HTR-8/SVneo (cell line): ENCODE measurements at regions not wholly inside any gene's neighbourhood (a gene's known extent, or its start where the extent isn't known, plus 50 kb on each side); places are given as distances from the start of the nearest gene placed in this dataset.
A peak's percentile ranks its signal among the peaks of the same experiment; 100 is the strongest.

Source experiments
- DNase-seq: peaks from one replicate; pipeline ENCODE4 v3.0.0; 2011; ENCODE audit warnings: low spot score, mixed read lengths; ENCODE audit not compliant: insufficient read length
- FAIRE-seq: peaks from 2 replicates; lab custom pipeline; 2011; peaks lifted over from hg19 to GRCh38; lab: Jason Lieb, UNC

GRCh38 chr16:31700530-31701388, 172.8 kb upstream of the ZNF267 start:
- DNase-seq: no peak
- peak; percentile 60 for FAIRE-seq

GRCh38 chr16:31701734-31702133, 171.9 kb upstream of the ZNF267 start:
- no peak for DNase-seq
- no peak for FAIRE-seq

DNA sequence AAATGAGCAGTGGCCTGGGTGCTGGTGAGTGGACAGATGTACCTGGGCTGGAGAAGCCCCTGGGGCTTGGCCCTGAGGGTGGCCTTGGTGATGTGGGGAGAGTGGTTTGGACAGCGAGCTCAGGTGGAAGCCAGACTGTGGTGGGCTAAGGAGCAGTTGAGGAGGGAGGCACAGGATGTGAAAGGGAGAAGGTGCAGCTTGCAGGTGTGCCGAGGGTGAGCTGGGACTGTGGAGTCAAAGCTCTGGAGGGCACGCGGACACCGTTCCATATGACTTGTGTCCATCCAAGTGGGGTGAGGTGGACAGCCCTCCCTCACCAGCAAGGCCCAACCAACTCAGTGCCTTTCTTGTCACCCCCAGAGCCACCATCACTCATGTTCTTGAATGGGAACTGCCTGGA, 170.8 kb upstream of the ZNF267 start:
- no peak for FAIRE-seq
- no peak for DNase-seq

DNA sequence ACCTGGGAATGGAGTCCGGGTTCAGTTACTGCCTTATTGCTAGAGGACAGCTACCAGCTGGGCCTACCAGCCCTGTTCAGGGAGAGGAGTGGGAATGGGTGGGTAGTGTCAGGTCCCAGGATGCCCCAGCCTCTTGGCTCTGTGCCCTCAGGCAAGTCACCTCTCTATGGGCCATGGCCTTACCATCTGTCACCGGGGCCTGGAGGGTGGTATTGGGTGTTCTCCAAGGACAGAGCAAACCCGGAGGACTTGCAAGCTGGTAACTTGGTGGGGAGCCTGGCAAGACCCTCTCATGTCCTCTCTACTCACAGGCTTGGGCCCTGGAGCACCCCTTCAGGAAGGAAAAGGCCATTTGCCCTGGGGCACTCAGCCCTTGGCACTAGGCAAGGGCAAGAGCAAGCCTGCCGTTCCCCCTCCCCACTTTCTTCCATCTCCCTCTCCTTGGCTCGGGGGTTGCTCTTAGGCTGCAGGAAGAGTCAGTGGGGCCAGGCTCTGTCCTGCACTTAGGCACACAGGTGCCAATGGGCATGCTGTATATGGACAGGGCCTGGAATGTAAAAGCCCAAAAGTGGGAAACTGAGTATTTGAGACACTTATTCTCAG, 170.0 kb upstream of the ZNF267 start:
- no peak for DNase-seq
- no peak for FAIRE-seq

DNA sequence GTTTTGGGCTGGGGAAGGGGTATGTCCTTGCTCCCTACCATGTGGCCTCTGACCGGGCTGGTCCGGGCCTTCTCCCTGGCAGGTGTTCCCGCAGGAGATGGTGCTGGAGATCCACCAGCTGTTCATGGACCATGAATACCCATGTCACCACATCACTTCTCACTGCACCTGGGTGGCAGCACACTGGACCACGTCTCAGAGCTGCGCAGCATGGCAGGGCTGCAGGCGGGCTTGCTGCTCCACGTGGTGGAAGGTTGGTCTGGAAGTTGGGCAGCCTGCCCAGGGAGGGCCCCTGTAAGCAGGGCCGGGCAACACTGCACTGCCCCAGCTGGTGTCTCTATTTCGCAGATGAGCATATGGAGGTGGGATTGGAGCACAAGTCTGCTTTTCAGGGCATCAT, 169.5 kb upstream of the ZNF267 start:
- DNase-seq (no peak), FAIRE-seq (no peak)

- FAIRE-seq: no peak
- DNase-seq: no peak
These were observed 168.2 kb upstream of the ZNF267 start for GRCh38 chr16:31705371-31705770.

DNA sequence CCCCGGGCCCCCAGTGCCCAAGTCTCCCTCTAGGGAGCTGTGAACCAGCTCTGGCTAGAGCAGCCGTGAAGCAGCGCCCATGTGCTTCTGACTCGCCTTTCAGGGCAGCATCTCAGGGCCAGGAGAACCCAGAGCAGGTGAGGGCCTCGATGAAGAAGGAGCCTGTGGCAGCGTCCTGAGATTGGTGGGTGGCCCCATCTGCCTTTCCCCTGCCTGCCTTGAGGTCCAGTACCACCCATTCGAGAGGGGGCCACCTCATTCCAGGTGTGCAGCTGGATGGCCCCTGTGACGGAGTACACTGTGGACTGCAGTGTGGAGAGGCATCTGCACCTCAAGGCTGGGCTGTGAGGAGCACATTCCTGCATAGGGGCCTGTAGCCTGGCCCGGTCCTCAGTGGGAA, 167.3 kb upstream of the ZNF267 start:
- no peak for FAIRE-seq
- no peak for DNase-seq

GRCh38 chr16:31706925-31707324, 166.7 kb upstream of the ZNF267 start:
- no peak for FAIRE-seq
- no peak for DNase-seq

DNA sequence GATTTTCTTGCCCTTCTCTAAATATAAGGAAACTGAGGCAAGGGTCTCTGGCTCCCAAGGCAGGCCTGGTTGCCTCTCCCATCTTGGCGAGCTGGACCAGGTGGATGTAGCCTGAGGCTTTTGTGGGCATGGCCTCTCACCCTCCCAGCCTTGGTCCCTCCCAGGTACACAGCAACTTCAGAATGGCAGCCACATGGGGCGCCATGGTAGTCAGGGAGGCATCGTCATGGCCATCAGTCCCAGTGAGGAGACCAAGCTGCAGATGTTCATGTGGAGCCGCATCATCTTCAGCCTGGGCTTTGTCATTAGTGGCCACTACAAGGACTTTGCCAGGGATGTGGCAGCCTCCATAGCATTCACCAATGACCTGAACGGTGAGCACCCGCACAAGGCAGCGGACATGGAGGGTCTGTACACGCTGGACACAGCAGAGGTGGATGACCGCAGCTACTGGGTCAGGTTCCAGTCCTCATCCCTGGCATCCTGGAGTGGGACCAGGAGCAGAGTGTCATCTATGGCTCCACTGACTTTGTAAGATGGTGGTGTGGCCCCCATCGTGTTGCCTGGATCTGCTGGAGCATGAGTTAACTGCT, 165.8 kb upstream of the ZNF267 start:
- no peak for DNase-seq
- no peak for FAIRE-seq

GRCh38 chr16:31708348-31708747, 165.3 kb upstream of the ZNF267 start:
- FAIRE-seq (no peak), DNase-seq (no peak)

GRCh38 chr16:31709181-31709580, 164.4 kb upstream of the ZNF267 start:
- FAIRE-seq (no peak), DNase-seq (no peak)

GRCh38 chr16:31710134-31710533, 163.5 kb upstream of the ZNF267 start:
- no peak for DNase-seq
- no peak for FAIRE-seq

GRCh38 chr16:31710880-31711279, 162.7 kb upstream of the ZNF267 start:
- DNase-seq: no peak
- FAIRE-seq: no peak

- FAIRE-seq (no peak), DNase-seq (no peak)
These were observed 162.2 kb upstream of the ZNF267 start for GRCh38 chr16:31711344-31711845.

DNA sequence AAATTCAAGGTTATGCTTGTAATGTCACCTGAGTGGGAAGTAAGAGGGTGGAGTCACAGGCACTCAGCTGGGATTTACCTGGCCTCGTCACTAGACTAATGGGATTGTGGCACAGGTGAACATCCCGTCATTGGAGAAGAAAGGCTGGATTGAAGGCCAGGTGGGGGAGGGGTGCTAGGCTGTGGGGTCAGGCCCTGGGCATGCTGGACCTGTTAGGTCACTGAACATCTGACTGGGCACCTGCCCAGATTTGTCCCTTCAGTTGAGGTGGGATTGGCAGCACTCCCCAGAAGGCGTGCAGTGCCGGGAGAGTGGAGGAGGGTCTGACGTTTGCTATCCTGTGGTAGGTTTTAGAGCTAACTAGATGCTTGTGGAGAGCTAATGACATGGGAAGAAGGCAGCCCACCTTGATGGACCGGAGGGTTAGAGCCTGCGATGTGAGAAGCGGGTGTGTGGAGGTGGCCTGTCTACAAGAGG, 161.5 kb upstream of the ZNF267 start:
- DNase-seq (no peak), FAIRE-seq (no peak)

DNA sequence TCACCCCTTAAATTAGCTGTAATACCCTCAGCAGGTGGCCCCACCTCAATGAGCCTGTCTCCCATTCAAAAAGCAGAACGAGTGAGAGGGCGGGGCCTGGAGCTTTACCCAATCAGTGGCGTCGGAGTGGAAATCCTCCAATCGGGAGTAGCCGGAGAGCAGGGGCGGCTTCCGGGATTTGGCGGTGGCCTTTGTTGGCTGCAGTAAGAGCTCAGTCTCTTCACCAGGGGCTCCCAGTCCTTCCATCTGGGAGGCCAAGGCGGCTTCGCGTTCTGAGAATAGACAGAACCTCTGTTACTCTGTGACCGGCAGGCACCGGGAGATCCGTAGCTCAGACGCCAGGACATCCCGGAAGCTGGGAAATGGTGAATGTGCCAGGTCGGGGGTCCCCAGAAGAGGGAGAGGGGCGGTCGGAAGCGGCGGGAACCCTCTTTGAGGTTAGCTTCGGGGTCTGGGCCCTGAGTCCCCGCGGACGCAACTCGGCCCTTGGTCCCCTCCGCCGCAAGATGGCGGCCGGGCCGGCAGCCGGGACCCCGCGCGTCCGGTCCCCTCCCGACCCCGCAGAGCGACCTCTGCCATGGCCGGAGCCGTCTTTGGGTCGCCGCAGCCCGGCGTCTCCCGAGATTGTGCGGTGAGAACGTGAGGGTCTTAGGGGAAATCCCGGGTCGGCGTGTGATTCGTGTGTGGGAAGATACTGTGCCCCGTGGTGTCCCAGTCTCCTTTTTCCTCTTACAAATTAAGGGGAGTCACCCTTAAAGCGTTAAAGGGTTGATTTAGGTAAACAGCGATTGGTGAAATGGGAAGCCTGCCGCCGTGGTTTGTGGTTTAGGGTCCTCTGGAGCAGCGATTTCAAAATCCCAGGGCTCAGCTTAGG, 160.3 kb upstream of the ZNF267 start:
- peak; percentile 92 for DNase-seq
- FAIRE-seq: peak; percentile 28

DNA sequence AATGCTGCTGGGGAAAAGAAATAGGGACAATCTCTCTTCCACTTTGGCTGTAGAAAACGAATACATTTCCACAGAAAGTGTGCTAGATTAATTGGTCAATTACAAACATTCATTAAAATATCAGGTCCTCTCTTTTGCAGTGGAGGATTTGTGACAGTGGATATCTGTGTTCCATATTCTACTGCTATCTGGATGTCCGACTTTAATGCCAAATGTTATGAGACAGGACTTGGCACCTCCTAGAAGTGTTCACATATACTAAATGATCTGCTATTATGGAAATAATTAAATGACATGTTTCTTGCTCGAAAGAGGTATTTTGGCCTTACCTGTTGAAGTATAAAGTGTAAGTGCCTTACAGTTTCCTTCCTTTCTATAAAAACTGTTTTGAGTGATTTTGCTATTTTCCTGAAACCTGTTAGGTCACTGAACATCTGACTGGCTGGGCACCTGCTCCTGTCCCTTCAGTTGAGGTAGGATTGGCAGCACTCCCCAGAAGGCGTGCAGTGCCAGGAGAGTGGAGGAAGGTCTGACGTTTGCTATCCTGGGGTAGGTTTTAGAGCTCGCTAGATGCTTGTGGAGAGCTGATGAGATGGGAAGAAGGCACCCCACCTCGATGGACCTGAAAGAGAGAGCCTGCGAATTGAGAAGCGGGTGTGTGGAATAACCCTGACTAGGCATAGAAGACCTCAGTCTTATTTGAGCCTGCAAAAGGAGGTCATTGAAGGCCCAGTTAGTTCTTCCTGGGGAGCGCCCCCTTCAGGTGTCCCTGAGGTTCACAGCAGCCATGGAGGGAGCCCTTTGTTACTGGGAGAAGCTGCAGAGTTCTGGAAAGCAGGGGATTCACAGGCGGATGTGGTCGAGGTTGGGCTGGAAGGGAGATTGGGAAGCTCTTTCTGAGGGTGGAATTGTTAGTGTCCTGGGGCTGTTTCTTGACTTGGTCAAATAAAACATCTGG, 159.4 kb upstream of the ZNF267 start:
- FAIRE-seq: no peak
- no peak for DNase-seq

DNA sequence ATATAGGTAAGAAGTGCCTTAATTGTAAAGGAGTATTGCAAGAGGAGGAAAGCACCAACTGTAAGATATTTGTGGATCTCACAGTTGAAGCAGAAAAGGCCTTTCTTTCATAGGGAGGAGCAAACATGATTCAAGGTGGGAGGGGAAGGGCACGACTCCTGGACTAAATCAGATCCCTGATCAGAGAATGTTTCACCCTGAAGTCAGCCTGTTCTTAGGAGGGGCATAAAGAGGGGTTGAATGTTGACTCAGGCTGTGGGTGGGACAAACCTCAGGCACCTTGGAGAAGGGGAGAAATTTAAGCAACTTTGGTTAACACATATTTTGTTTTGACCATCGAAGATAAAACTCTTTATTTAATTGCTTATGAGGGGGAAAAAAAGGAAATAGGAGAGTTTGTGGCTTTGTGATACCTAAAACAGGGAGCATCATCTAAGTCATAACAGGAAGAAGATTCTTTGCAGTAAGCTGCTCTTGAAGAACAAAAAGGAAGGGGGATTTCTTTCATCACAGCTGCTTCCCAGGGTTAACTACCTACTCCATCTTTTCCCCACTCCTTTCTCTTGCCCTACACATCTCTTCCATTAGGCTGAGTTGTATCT, 158.6 kb upstream of the ZNF267 start:
- FAIRE-seq (no peak), DNase-seq (no peak)

DNA sequence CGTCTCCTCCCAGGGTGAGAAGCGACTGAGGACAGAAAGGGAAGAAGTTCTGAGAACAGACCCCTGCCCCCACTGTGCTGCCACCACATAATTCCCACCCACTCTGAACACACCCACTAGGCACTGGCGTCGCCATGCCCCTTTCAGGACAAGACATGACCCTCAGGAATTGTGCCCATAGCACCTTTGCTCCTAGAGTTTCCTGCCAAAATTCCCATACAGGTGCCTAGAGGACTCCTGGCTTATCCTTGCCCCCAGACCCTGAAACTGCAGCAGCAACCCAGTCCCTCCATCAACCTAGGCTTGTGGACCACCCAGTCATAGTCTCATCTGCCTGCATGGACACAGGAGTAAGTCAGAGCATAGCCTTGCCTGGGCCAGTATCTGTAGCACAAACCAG, 157.7 kb upstream of the ZNF267 start:
- no peak for FAIRE-seq
- DNase-seq: no peak
